ENCODE measurements at regions not wholly inside any gene's neighbourhood (a gene's known extent, or its start where the extent isn't known, plus 50 kb on each side); places are given as distances from the start of the nearest gene placed in this dataset.
"Not testable (repeated sequence)": the region's sequence is repeated elsewhere in the genome, so short reads cannot be mapped to it uniquely, and the experiment has no call there.

DNA sequence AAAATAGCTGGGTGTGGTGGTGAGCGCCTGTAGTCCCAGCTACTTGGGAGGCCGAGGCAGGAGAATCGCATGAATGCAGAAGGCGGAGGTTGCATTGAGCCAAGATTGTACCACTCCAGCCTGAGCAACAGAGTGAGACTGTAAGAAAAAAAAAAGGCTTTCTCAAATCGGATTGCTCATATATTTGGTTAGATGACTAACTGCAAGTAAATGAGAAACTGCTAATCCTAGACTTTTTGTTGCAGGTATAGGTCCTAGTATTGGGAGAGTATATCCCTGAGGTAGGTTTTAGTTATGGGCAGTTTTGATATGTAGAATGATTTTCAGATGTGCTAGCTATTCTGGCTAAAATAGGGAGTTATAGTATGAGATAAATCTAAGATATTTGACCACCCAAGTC lies 944.8 kb downstream of the DNAH5 start:
- no peak for DNase-seq

DNA sequence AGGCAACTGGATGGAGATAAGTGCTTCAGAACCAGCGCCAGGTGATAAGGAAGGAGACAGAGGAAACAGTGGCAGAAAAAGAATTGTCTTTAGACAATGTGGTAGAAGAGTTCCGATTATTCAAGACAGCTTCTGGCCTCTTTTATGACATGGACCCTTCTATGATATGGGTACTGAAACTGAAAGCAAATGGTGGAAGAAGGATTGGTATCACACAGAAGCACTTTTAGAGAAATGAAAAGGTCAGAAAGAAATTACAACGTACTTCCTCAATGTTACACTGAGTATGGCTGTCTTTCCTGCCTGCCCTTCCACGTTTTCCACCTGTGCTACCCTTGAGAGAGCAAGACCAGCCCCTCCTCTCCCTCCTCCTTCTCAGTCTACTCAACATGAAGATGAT lies 959.3 kb downstream of the DNAH5 start:
- no peak for DNase-seq

GRCh38 chr5:12974856-12975255 lies 969.6 kb downstream of the DNAH5 start:
- DNase-seq: no peak

DNA sequence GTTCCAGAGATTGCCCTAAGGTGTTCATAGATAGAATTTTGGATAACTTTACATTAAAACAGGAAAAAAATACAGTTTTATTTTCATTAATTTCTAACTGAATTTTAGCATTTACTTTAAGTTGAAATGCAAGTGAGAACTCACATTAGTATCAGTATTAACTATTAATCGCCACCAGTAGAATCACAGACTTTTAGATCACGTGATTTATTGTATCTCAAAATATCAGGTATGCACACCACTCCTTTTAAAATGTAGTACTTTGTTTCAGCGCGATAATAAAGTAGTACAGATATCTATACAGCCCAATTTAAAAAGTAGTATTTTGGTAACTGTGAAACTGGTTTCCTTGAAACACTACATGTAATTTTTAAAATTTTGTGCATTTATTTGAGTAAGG lies 978.7 kb downstream of the DNAH5 start:
- DNase-seq: no peak

DNA sequence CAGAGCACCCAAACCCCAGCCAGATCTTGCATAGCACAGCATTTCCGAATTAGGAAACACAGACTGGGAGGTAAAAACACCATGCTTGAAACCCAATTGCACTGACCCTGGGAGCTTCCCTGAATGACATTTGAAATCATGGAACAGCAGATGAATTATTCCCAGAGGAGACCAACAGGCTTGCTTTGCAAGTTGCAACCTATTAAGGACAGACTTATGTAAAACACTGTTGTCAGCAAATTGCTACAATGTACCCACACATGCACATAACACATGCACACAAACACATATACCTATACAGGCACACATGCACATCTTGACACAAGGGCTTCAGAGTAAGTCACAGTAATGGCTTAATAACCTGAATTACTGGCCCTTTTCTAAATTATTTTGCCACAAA lies 984.8 kb downstream of the DNAH5 start:
- no peak for DNase-seq

- DNase-seq: no peak
These were observed 992.1 kb downstream of the DNAH5 start for GRCh38 chr5:12952409-12952808.

DNA sequence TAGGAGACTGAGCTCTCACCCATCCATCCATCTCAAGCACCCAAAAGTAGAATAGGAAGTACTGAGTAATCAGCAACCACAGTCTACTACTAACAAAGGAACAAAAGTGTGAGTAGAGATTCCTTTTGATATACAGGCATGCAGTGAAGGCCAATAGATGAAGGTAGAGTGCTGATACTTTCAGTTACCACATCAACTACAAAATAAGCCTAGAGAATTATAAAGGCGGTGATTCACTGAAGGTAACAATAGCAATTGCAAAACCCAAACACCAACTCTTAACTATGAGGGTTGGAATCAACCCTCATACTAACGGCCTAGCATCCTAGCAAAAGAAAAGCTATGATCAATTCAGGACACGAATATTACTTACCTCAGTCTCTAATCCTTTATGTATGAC lies 992.6 kb downstream of the DNAH5 start:
- no peak for DNase-seq

- no peak for DNase-seq
These were observed 997.1 kb downstream of the DNAH5 start for GRCh38 chr5:12947379-12947778.

DNA sequence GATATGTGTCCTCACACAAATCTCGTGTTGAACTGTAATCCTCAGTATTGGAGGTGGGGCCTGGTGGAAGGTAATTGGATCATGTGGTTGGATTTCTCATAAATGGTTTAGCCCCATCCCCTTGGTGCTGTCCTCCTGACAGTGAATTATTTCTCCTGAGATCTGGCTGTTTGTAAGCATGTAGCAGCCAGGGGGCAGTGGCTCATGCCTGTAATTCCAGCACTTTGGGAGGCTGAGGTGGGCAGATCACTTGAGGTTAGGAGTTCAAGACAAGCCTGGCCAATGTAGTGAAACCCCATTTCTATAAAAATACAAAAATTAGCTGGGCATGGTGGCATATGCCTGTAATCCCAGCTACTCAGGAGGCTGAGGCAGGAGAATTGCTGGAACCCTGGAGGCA lies 999.0 kb downstream of the DNAH5 start:
- DNase-seq: not testable (repeated sequence)

DNA sequence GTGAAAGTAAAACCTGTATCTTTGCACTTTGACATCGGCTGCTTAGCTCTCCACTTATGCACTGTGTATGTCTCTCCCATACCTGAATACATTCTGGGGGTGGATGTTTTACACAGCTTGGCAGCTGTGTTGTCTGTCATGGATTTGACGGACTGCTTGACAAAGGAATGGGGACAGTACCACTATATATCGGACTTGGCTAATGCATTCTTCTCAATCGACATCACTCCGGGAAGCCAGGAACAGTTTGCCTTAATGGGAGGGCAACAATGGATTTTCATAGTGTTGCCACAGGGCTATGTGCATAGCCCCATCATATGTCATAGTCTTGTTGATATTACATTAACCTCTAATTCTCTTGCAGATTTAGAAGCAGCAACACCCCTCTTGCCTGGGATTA lies 1008.3 kb downstream of the DNAH5 start:
- no peak for DNase-seq

GRCh38 chr5:12934722-12935121 lies 1009.8 kb downstream of the DNAH5 start:
- DNase-seq: no peak

DNA sequence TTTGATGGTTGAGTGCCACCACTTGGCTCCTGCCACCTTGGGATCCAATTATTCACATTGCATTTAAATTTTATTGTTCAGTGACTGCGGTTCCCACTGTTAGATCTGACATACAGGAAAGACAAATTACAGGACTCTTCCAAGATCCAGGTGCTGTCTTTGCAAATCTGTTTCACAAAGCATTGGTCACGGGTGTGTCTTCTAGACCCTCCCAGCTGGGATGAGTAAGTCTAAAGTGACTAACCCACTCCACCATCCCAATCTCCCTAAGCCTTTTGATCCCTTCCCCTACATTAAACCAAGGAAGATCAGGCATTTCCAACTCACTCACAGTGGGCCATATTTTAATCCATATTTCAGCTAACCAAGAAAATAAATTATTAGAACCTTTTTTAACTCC lies 1016.3 kb upstream of the CTNND2 start:
- no peak for DNase-seq

GRCh38 chr5:12911156-12911555 lies 1006.9 kb upstream of the CTNND2 start:
- no peak for DNase-seq

DNA sequence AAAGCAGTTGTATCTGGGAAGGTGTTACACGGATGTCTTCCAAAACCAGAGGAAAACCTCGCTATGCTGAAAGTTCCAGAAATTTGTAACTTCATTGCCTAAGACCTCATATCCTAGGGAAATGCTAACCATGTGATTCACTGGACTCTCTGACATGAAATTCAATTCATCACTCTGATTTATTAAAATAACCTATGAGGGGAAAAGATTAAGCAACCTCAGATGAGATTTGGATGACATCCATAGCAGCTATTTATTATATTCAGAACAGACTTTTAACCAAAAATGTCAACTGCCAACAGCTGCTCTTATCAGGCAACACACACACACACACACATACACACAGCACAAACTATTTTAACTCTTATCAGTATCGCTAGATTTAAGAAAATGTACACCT lies 1006.4 kb upstream of the CTNND2 start:
- DNase-seq: no peak

- DNase-seq: no peak
These were observed 998.4 kb upstream of the CTNND2 start for GRCh38 chr5:12902611-12903010.

- no peak for DNase-seq
These were observed 997.5 kb upstream of the CTNND2 start for GRCh38 chr5:12901696-12902095.

- no peak for DNase-seq
These were observed 991.8 kb upstream of the CTNND2 start for GRCh38 chr5:12896086-12896485.

- no peak for DNase-seq
These were observed 980.8 kb upstream of the CTNND2 start for GRCh38 chr5:12885018-12885417.

- no peak for DNase-seq
These were observed 979.1 kb upstream of the CTNND2 start for GRCh38 chr5:12883395-12883794.

- DNase-seq: no peak
These were observed 972.5 kb upstream of the CTNND2 start for GRCh38 chr5:12876541-12877298.

GRCh38 chr5:12870872-12871539 lies 966.8 kb upstream of the CTNND2 start:
- no peak for DNase-seq

- DNase-seq: no peak
These were observed 961.3 kb upstream of the CTNND2 start for GRCh38 chr5:12865529-12865928.

DNA sequence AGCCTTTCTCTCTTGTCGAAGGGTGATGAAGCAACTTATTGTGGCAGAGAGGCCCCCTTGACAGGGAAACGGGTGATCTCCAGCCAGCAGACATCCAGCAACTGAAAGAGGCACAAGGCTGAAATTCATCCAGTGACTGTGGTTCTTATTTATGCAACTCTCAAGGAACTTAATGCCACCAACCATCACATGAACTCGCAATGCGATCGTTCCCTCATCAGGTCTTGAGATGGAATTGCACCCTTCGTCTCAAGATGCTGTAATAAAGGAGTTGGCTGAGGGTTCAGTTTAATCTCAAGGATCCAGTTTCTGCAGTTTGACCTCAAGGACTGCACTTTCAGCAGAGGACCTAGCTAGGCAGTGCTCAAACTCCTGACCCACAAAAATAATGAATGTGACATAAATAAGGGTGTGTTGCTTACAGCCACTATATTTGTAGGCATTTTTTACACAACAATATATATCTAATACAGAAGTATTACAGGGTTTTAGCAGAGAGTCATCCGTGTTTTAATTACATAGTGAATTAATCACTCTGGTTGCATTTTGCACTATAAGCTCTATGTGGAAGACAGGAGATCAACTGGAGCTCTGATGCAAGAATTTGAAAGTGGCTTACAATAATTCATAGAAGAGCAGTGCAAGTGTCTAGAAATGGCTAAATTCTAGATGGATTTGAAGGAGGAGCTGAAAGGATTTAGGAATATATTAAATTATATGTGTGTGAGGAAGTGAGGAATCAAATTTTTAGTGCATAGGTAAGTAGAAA lies 957.8 kb upstream of the CTNND2 start:
- no peak for DNase-seq

DNA sequence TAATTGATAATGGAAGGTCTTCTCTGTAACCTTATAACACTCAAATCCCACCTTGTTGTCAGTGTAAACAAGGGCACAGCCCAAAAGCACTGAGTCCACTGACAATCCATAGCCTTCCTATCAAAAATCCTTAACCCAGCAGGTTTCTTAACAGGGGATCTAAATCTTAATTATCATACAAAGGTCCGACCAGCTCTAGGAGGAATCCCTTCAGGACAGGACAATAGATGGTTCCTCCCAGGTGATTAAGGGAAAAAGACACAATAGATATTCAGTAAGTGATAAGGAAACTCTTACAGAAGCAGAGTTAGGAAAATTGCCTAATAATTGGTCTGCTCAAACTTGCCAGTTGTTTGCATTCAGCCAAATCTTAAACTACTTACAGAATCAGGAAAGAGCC lies 951.9 kb upstream of the CTNND2 start:
- DNase-seq: not testable (repeated sequence)
